ENCODE measurements at regions not wholly inside any gene's neighbourhood (a gene's known extent, or its start where the extent isn't known, plus 50 kb on each side); places are given as distances from the start of the nearest gene placed in this dataset.

DNA sequence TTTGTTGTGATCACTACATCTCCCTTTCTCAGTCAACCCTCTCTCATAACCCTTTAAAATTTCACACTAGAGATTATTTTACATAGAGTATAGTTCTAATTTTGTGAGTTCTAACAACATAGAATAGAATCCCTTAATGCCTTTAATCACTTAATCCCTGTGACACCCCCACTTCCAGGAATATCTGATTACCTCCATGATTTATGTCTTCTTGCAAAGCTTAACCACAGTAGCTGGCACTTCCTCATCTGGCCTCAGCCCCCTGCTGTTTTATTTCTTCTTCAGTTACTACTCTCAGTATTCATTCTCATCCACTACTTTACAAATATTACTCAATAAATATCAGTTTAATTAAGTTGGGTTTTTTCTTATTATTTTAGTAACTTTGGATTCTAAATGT is 340.9 kb downstream of the CENPC start:
- no TSS peak for BruUV-seq (replicated peaks)
- no peak overlapping the region for H3K9ac ChIP-seq (replicated peaks; ENCODE audit: extremely low read depth, insufficient read depth, low read length)
- H3K36me3 ChIP-seq (ENCODE audit: control insufficient read depth in 2 of 2, extremely low read depth in 1 of 2, insufficient read depth in 2 of 2, low read length in 2 of 2): no peaks in the 10 kb centered on the region
- no peaks in the 10 kb centered on the region for H3K79me2 ChIP-seq (ENCODE audit: control insufficient read depth, insufficient read depth, low read length)
- H4K20me1 ChIP-seq (replicated peaks; ENCODE audit: control insufficient read depth, extremely low read depth, insufficient read depth, low read length): no peaks in the 10 kb centered on the region
- H3K9me3 ChIP-seq (replicated peaks; ENCODE audit: control insufficient read depth, insufficient read depth, low read length): no peaks in the 10 kb centered on the region
- no peak overlapping the region for H3K4me2 ChIP-seq (ENCODE audit: insufficient read depth, low read length)
- intact Hi-C loops (cut with micrococcal nuclease): no loop called here
- TF ChIP-seq EZH2 (IDR thresholded peaks at IDR 0.05; ENCODE audit: borderline replicate concordance, low read depth, low read length, severe bottlenecking) (no peak), POLR2A (IDR thresholded peaks at IDR 0.05; ENCODE audit: low read depth, low read length) (no peak), MYC (IDR thresholded peaks at IDR 0.05; ENCODE audit: low read depth, low read length) (no peak), POLR2AphosphoS5 (IDR thresholded peaks at IDR 0.05; ENCODE audit: insufficient read depth, low read depth, low read length) (no peak)
- TF ChIP-seq, protein P1, sequence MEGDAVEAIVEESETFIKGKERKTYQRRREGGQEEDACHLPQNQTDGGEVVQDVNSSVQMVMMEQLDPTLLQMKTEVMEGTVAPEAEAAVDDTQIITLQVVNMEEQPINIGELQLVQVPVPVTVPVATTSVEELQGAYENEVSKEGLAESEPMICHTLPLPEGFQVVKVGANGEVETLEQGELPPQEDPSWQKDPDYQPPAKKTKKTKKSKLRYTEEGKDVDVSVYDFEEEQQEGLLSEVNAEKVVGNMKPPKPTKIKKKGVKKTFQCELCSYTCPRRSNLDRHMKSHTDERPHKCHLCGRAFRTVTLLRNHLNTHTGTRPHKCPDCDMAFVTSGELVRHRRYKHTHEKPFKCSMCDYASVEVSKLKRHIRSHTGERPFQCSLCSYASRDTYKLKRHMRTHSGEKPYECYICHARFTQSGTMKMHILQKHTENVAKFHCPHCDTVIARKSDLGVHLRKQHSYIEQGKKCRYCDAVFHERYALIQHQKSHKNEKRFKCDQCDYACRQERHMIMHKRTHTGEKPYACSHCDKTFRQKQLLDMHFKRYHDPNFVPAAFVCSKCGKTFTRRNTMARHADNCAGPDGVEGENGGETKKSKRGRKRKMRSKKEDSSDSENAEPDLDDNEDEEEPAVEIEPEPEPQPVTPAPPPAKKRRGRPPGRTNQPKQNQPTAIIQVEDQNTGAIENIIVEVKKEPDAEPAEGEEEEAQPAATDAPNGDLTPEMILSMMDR (IDR thresholded peaks at IDR 0.05; ENCODE audit: extremely low read depth in 1 of 2, insufficient read depth in 1 of 2, low read depth in 1 of 2, low read length in 2 of 2): no peak
- TF ChIP-seq, protein P2, sequence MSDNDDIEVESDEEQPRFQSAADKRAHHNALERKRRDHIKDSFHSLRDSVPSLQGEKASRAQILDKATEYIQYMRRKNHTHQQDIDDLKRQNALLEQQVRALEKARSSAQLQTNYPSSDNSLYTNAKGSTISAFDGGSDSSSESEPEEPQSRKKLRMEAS (IDR thresholded peaks at IDR 0.05; ENCODE audit: insufficient read depth, insufficient read length): no peak
- dilution Hi-C loops (cut with MboI; ENCODE audit: extremely low pct_ligation_motif_present, low sequenced_read_pairs): no loop called here
- H3K4me1 ChIP-seq (ENCODE audit: control insufficient read depth, extremely low read depth, insufficient read depth, low read length): no peaks in the 10 kb centered on the region
- H3K4me3 ChIP-seq (replicated peaks in 1 of 3; ENCODE audit: insufficient read depth in 1 of 3, low read depth in 1 of 3, low read length in 3 of 3): no peak overlapping the region
- no peak overlapping the region for H3K27ac ChIP-seq (ENCODE audit: insufficient read depth, low read depth, low read length)
- DNase-seq (ENCODE audit: low read depth, low spot score): no peak
- POLR2A ChIA-PET: no interaction called here
- CTCF ChIA-PET: no interaction called here
- no peaks in the 10 kb centered on the region for H3K27me3 ChIP-seq (ENCODE audit: control insufficient read depth in 2 of 2, insufficient read depth in 2 of 2, low read length in 2 of 2)
- H3K9me1 ChIP-seq (replicated peaks; ENCODE audit: control insufficient read depth, extremely low read depth, insufficient read depth, low read length): no peaks in the 10 kb centered on the region
- FAIRE-seq: no peak
- no peak overlapping the region for H2AFZ ChIP-seq (ENCODE audit: low read depth, low read length)

- Histone ChIP-seq H3K27me3 (ENCODE audit: control insufficient read depth in 2 of 2, insufficient read depth in 2 of 2, low read length in 2 of 2) (no peaks in the 10 kb centered on the region), H3K4me2 (ENCODE audit: insufficient read depth, low read length) (no peak overlapping the region), H4K20me1 (replicated peaks; ENCODE audit: control insufficient read depth, extremely low read depth, insufficient read depth, low read length) (no peaks in the 10 kb centered on the region), H3K79me2 (ENCODE audit: control insufficient read depth, insufficient read depth, low read length) (no peaks in the 10 kb centered on the region), H3K4me3 (replicated peaks in 1 of 3; ENCODE audit: insufficient read depth in 1 of 3, low read depth in 1 of 3, low read length in 3 of 3) (no peak overlapping the region), H3K27ac (ENCODE audit: insufficient read depth, low read depth, low read length) (no peak overlapping the region), H3K36me3 (ENCODE audit: control insufficient read depth in 2 of 2, extremely low read depth in 1 of 2, insufficient read depth in 2 of 2, low read length in 2 of 2) (no peaks in the 10 kb centered on the region), H2AFZ (ENCODE audit: low read depth, low read length) (no peak overlapping the region), H3K9ac (replicated peaks; ENCODE audit: extremely low read depth, insufficient read depth, low read length) (no peak overlapping the region), H3K9me3 (replicated peaks; ENCODE audit: control insufficient read depth, insufficient read depth, low read length) (no peaks in the 10 kb centered on the region), H3K9me1 (replicated peaks; ENCODE audit: control insufficient read depth, extremely low read depth, insufficient read depth, low read length) (no peaks in the 10 kb centered on the region), H3K4me1 (ENCODE audit: control insufficient read depth, extremely low read depth, insufficient read depth, low read length) (no peaks in the 10 kb centered on the region)
- TF ChIP-seq, protein P2 (IDR thresholded peaks at IDR 0.05; ENCODE audit: insufficient read depth, insufficient read length): no peak
- TF ChIP-seq POLR2AphosphoS5 (IDR thresholded peaks at IDR 0.05; ENCODE audit: insufficient read depth, low read depth, low read length) (no peak), JUN (IDR thresholded peaks at IDR 0.05; ENCODE audit: borderline replicate concordance, insufficient read depth, insufficient read length, low read depth) (no peak), POLR2A (IDR thresholded peaks at IDR 0.05; ENCODE audit: low read depth, low read length) (no peak), EZH2 (IDR thresholded peaks at IDR 0.05; ENCODE audit: borderline replicate concordance, low read depth, low read length, severe bottlenecking) (no peak), GATA2 (IDR thresholded peaks at IDR 0.05; ENCODE audit: insufficient read depth, insufficient read length, low read depth, low read length) (no peak), MYC (IDR thresholded peaks at IDR 0.05; ENCODE audit: low read depth, low read length) (no peak), FOS (IDR thresholded peaks at IDR 0.05; ENCODE audit: borderline replicate concordance, insufficient read depth, low read length) (no peak)
- TF ChIP-seq, protein P1 (IDR thresholded peaks at IDR 0.05; ENCODE audit: extremely low read depth in 1 of 2, insufficient read depth in 1 of 2, low read depth in 1 of 2, low read length in 2 of 2): no peak
- DNase-seq (ENCODE audit: low read depth, low spot score) (no peak), FAIRE-seq (no peak)
- ChIA-PET CTCF (no interaction called here), POLR2A (no interaction called here)
- no TSS peak for BruUV-seq (replicated peaks)
- intact Hi-C loops (cut with micrococcal nuclease): no loop called here
- dilution Hi-C loops (cut with MboI; ENCODE audit: extremely low pct_ligation_motif_present, low sequenced_read_pairs): no loop called here
These were observed 344.0 kb downstream of the CENPC start for GRCh38 chr4:67201334-67201733.

All from endothelial cell of umbilical vein (primary cell).